ENCODE measurements at regions not wholly inside any gene's neighbourhood (a gene's known extent, or its start where the extent isn't known, plus 50 kb on each side); places are given as distances from the start of the nearest gene placed in this dataset.

GRCh38 chr10:9535744-9536143, 1481.3 kb downstream of the GATA3 start:
- H2BK120ac ChIP-seq (ENCODE audit: insufficient read depth, low read length, poor library complexity): no peak overlapping the region
- H3K4me1 ChIP-seq (ENCODE audit: control insufficient read depth in 1 of 2, insufficient read depth in 2 of 2, low read length in 2 of 2): no peaks in the 10 kb centered on the region
- H3K4ac ChIP-seq (ENCODE audit: low read depth, low read length): no peak overlapping the region
- H2BK12ac ChIP-seq (ENCODE audit: low read length): no peak overlapping the region
- no peaks in the 10 kb centered on the region for H3K9me3 ChIP-seq (ENCODE audit: insufficient read depth, low read depth, low read length)
- no peak overlapping the region for H4K12ac ChIP-seq (ENCODE audit: low read depth, low read length)
- no peak overlapping the region for H3K18ac ChIP-seq (ENCODE audit: low read length)
- no peak overlapping the region for H3K9ac ChIP-seq (ENCODE audit: low read length)
- DNase-seq: no peak
- no peak overlapping the region for H3K4me3 ChIP-seq (ENCODE audit: low read depth, low read length)
- H3K4me2 ChIP-seq (ENCODE audit: low read length): no peak overlapping the region
- H2BK5ac ChIP-seq (ENCODE audit: low read depth, low read length, poor library complexity): no peak overlapping the region
- peak overlapping the region; percentile 44 for H3K23ac ChIP-seq (ENCODE audit: low read length)
- no peak overlapping the region for H4K91ac ChIP-seq (ENCODE audit: low read depth, low read length)
- H3K79me1 ChIP-seq (ENCODE audit: low read length): no peaks in the 10 kb centered on the region
- H3K27ac ChIP-seq (ENCODE audit: low read depth, low read length): no peak overlapping the region
- no CpG with 5 or more reads among the region's 4 CpGs for WGBS (ENCODE audit: extremely low coverage, insufficient coverage, insufficient read length)
- no peak overlapping the region for H4K8ac ChIP-seq (ENCODE audit: low read depth, low read length)
- H3K79me2 ChIP-seq (ENCODE audit: control insufficient read depth, insufficient read depth, low read length, poor library complexity): no peaks in the 10 kb centered on the region
- no peak overlapping the region for H3K14ac ChIP-seq (ENCODE audit: low read length)
- H3K27me3 ChIP-seq (ENCODE audit: insufficient read depth, low read length): no peaks in the 10 kb centered on the region
- no peaks in the 10 kb centered on the region for H3K36me3 ChIP-seq (ENCODE audit: control insufficient read depth in 1 of 2, insufficient read depth in 2 of 2, low read length in 2 of 2)
- no peak overlapping the region for H2AK5ac ChIP-seq (ENCODE audit: low read length)
- H2AFZ ChIP-seq (ENCODE audit: insufficient read depth, low read length, poor library complexity): no peak overlapping the region

- no peak overlapping the region for H3K4me2 ChIP-seq (ENCODE audit: low read length)
- H3K4me3 ChIP-seq (ENCODE audit: low read depth, low read length): no peak overlapping the region
- no peak overlapping the region for H2BK12ac ChIP-seq (ENCODE audit: low read length)
- no peaks in the 10 kb centered on the region for H3K27me3 ChIP-seq (ENCODE audit: insufficient read depth, low read length)
- H3K18ac ChIP-seq (ENCODE audit: low read length): no peak overlapping the region
- no peaks in the 10 kb centered on the region for H3K36me3 ChIP-seq (ENCODE audit: control insufficient read depth in 1 of 2, insufficient read depth in 2 of 2, low read length in 2 of 2)
- H3K79me2 ChIP-seq (ENCODE audit: control insufficient read depth, insufficient read depth, low read length, poor library complexity): no peaks in the 10 kb centered on the region
- DNase-seq: no peak
- H3K4ac ChIP-seq (ENCODE audit: low read depth, low read length): no peak overlapping the region
- H3K27ac ChIP-seq (ENCODE audit: low read depth, low read length): no peak overlapping the region
- H4K12ac ChIP-seq (ENCODE audit: low read depth, low read length): no peak overlapping the region
- no peak overlapping the region for H4K8ac ChIP-seq (ENCODE audit: low read depth, low read length)
- H3K9ac ChIP-seq (ENCODE audit: low read length): no peak overlapping the region
- WGBS (ENCODE audit: extremely low coverage, insufficient coverage, insufficient read length): no CpG with 5 or more reads among the region's 2 CpGs
- no peaks in the 10 kb centered on the region for H3K79me1 ChIP-seq (ENCODE audit: low read length)
- H3K23ac ChIP-seq (ENCODE audit: low read length): no peak overlapping the region
- no peak overlapping the region for H2AK5ac ChIP-seq (ENCODE audit: low read length)
- H2BK5ac ChIP-seq (ENCODE audit: low read depth, low read length, poor library complexity): no peak overlapping the region
- H3K9me3 ChIP-seq (ENCODE audit: insufficient read depth, low read depth, low read length): no peaks in the 10 kb centered on the region
- H4K91ac ChIP-seq (ENCODE audit: low read depth, low read length): no peak overlapping the region
- no peaks in the 10 kb centered on the region for H3K4me1 ChIP-seq (ENCODE audit: control insufficient read depth in 1 of 2, insufficient read depth in 2 of 2, low read length in 2 of 2)
- H2AFZ ChIP-seq (ENCODE audit: insufficient read depth, low read length, poor library complexity): no peak overlapping the region
- H2BK120ac ChIP-seq (ENCODE audit: insufficient read depth, low read length, poor library complexity): no peak overlapping the region
- no peak overlapping the region for H3K14ac ChIP-seq (ENCODE audit: low read length)
These were observed 1472.6 kb upstream of the CELF2 start for GRCh38 chr10:9545073-9545472.

- no peak overlapping the region for H2BK5ac ChIP-seq (ENCODE audit: low read depth, low read length, poor library complexity)
- no peak overlapping the region for H4K8ac ChIP-seq (ENCODE audit: low read depth, low read length)
- DNase-seq: peak in 1 of 2 donors; percentile 34
- H3K79me2 ChIP-seq (ENCODE audit: control insufficient read depth, insufficient read depth, low read length, poor library complexity): no peaks in the 10 kb centered on the region
- H2AFZ ChIP-seq (ENCODE audit: insufficient read depth, low read length, poor library complexity): no peak overlapping the region
- no peak overlapping the region for H3K4me3 ChIP-seq (ENCODE audit: low read depth, low read length)
- no peak overlapping the region for H4K12ac ChIP-seq (ENCODE audit: low read depth, low read length)
- H3K4ac ChIP-seq (ENCODE audit: low read depth, low read length): no peak overlapping the region
- H3K23ac ChIP-seq (ENCODE audit: low read length): no peak overlapping the region
- no peak overlapping the region for H3K4me2 ChIP-seq (ENCODE audit: low read length)
- no peaks in the 10 kb centered on the region for H3K36me3 ChIP-seq (ENCODE audit: control insufficient read depth in 1 of 2, insufficient read depth in 2 of 2, low read length in 2 of 2)
- H3K9me3 ChIP-seq (ENCODE audit: insufficient read depth, low read depth, low read length): no peaks in the 10 kb centered on the region
- H4K91ac ChIP-seq (ENCODE audit: low read depth, low read length): no peak overlapping the region
- no peaks in the 10 kb centered on the region for H3K27me3 ChIP-seq (ENCODE audit: insufficient read depth, low read length)
- no peaks in the 10 kb centered on the region for H3K79me1 ChIP-seq (ENCODE audit: low read length)
- no peaks in the 10 kb centered on the region for H3K4me1 ChIP-seq (ENCODE audit: control insufficient read depth in 1 of 2, insufficient read depth in 2 of 2, low read length in 2 of 2)
- H3K14ac ChIP-seq (ENCODE audit: low read length): no peak overlapping the region
- H3K18ac ChIP-seq (ENCODE audit: low read length): no peak overlapping the region
- no peak overlapping the region for H2BK120ac ChIP-seq (ENCODE audit: insufficient read depth, low read length, poor library complexity)
- H3K9ac ChIP-seq (ENCODE audit: low read length): no peak overlapping the region
- no peak overlapping the region for H3K27ac ChIP-seq (ENCODE audit: low read depth, low read length)
- H2BK12ac ChIP-seq (ENCODE audit: low read length): no peak overlapping the region
- no CpG with 5 or more reads among the region's 3 CpGs for WGBS (ENCODE audit: extremely low coverage, insufficient coverage, insufficient read length)
- no peak overlapping the region for H2AK5ac ChIP-seq (ENCODE audit: low read length)
These were observed 1469.5 kb upstream of the CELF2 start for GRCh38 chr10:9547936-9548904.

- Histone ChIP-seq H3K79me1 (ENCODE audit: low read length) (no peaks in the 10 kb centered on the region), H3K14ac (ENCODE audit: low read length) (no peak overlapping the region), H3K4me3 (ENCODE audit: low read depth, low read length) (no peak overlapping the region), H2AK5ac (ENCODE audit: low read length) (no peak overlapping the region), H3K9ac (ENCODE audit: low read length) (no peak overlapping the region), H3K79me2 (ENCODE audit: control insufficient read depth, insufficient read depth, low read length, poor library complexity) (no peaks in the 10 kb centered on the region), H4K12ac (ENCODE audit: low read depth, low read length) (no peak overlapping the region), H3K4me1 (ENCODE audit: control insufficient read depth in 1 of 2, insufficient read depth in 2 of 2, low read length in 2 of 2) (no peaks in the 10 kb centered on the region), H4K91ac (ENCODE audit: low read depth, low read length) (no peak overlapping the region), H3K4ac (ENCODE audit: low read depth, low read length) (no peak overlapping the region), H3K9me3 (ENCODE audit: insufficient read depth, low read depth, low read length) (no peaks in the 10 kb centered on the region), H2AFZ (ENCODE audit: insufficient read depth, low read length, poor library complexity) (no peak overlapping the region), H3K23ac (ENCODE audit: low read length) (no peak overlapping the region), H2BK12ac (ENCODE audit: low read length) (no peak overlapping the region), H4K8ac (ENCODE audit: low read depth, low read length) (no peak overlapping the region), H3K4me2 (ENCODE audit: low read length) (no peak overlapping the region), H3K27me3 (ENCODE audit: insufficient read depth, low read length) (no peaks in the 10 kb centered on the region), H3K27ac (ENCODE audit: low read depth, low read length) (no peak overlapping the region), H3K36me3 (ENCODE audit: control insufficient read depth in 1 of 2, insufficient read depth in 2 of 2, low read length in 2 of 2) (no peaks in the 10 kb centered on the region), H3K18ac (ENCODE audit: low read length) (no peak overlapping the region), H2BK5ac (ENCODE audit: low read depth, low read length, poor library complexity) (no peak overlapping the region), H2BK120ac (ENCODE audit: insufficient read depth, low read length, poor library complexity) (no peak overlapping the region)
- no CpG with 5 or more reads among the region's 2 CpGs for WGBS (ENCODE audit: extremely low coverage, insufficient coverage, insufficient read length)
- no peak for DNase-seq
These were observed 1466.9 kb upstream of the CELF2 start for GRCh38 chr10:9550810-9551209.
